BLaER1 (cell line): ENCODE measurements at regions not wholly inside any gene's neighbourhood (a gene's known extent, or its start where the extent isn't known, plus 50 kb on each side); places are given as distances from the start of the nearest gene placed in this dataset.
"Not testable (repeated sequence)": the region's sequence is repeated elsewhere in the genome, so short reads cannot be mapped to it uniquely, and the experiment has no call there.

Experiments used
- H3K27ac ChIP-seq: shearing (Covaris generic); formaldehyde crosslinking; 2 replicates; pipeline ENCODE4 v1.8.1; 2022
- H3K27me3 ChIP-seq: shearing (Covaris generic); formaldehyde crosslinking; 2 replicates; pipeline ENCODE4 v1.8.1; 2022
- H3K36me3 ChIP-seq: shearing (Covaris generic); formaldehyde crosslinking; 2 replicates; pipeline ENCODE4 v1.8.1; 2022
- H3K4me1 ChIP-seq: shearing (Covaris generic); formaldehyde crosslinking; 2 replicates; pipeline ENCODE4 v1.8.1; 2022
- H3K4me2 ChIP-seq: shearing (Covaris generic); formaldehyde crosslinking; 2 replicates; pipeline ENCODE4 v1.8.1; 2022
- H3K4me3 ChIP-seq: shearing (Covaris generic); formaldehyde crosslinking; 2 replicates; pipeline ENCODE4 v1.8.1; 2022
- H3K9ac ChIP-seq: shearing (Covaris generic); formaldehyde crosslinking; 2 replicates; pipeline ENCODE4 v1.8.1; 2022
- H3K9me3 ChIP-seq: shearing (Covaris generic); formaldehyde crosslinking; 2 replicates; pipeline ENCODE4 v1.8.1; 2022
- H4K20me1 ChIP-seq: shearing (Covaris generic); formaldehyde crosslinking; 2 replicates; pipeline ENCODE4 v1.8.1; 2022

- not testable (repeated sequence) for H3K36me3 ChIP-seq, H3K4me1 ChIP-seq
- peaks cover 63% of the 10 kb centered on the region for H3K27me3 ChIP-seq
Observed at GRCh38 chrX:51555836-51556235, 59.4 kb upstream of the NUDT11 start.

More at GRCh38 chrX:51555836-51556235, 59.4 kb upstream of the NUDT11 start:
- not testable (repeated sequence) for H3K9ac ChIP-seq, H3K4me3 ChIP-seq, H3K4me2 ChIP-seq, H4K20me1 ChIP-seq, H3K9me3 ChIP-seq, H3K27ac ChIP-seq
